Activated T-helper 2 cell treated with anti-CD3 and anti-CD28 coated beads, Interferon-gamma antibody, Interleukin-2, Interleukin-4, amounts not matched to agents 10 μg/mL and 5 μg/mL and 100 μg/mL, durations not matched to agents 14 hours and 24 hours and 36 hours (primary cell): ENCODE measurements at regions not wholly inside any gene's neighbourhood (a gene's known extent, or its start where the extent isn't known, plus 50 kb on each side); places are given as distances from the start of the nearest gene placed in this dataset.
A peak's percentile ranks its signal among the peaks of the same experiment; 100 is the strongest.

Experiments used
- DNase-seq: peaks from one replicate; pipeline ENCODE4 v3.0.0; 2021; ENCODE audit warnings: low spot score
- H3K27ac Mint-ChIP-seq: one replicate; pipeline ENCODE4 v1.8.0; 2021; ENCODE audit warnings: mixed read lengths
- H3K27me3 Mint-ChIP-seq: one replicate; pipeline ENCODE4 v1.8.0; 2021; ENCODE audit warnings: low read depth, mixed read lengths
- H3K36me3 Mint-ChIP-seq: one replicate; pipeline ENCODE4 v1.8.0; 2021; ENCODE audit warnings: low read depth, mixed read lengths
- H3K4me1 Mint-ChIP-seq: one replicate; pipeline ENCODE4 v1.8.0; 2021; ENCODE audit warnings: low read depth, mixed read lengths
- H3K4me3 Mint-ChIP-seq: one replicate; pipeline ENCODE4 v1.8.0; 2021; ENCODE audit warnings: low read depth, mild to moderate bottlenecking, moderate library complexity, mixed read lengths
- H3K9me3 Mint-ChIP-seq: one replicate; pipeline ENCODE4 v1.8.0; 2021; ENCODE audit warnings: mixed read lengths
- intact Hi-C: fragments of 100-400 bp; cut with micrococcal nuclease; formaldehyde crosslinking; loops from one replicate; pipeline ENCODE4 v1.15.1; 2023

GRCh38 chr2:41847744-41848441 lies 199.9 kb upstream of the PKDCC start:
- peaks cover 22% of the 10 kb centered on the region for H3K27me3 Mint-ChIP-seq
- no peaks in the 10 kb centered on the region for H3K4me1 Mint-ChIP-seq
- H3K9me3 Mint-ChIP-seq = no peaks in the 10 kb centered on the region
- intact Hi-C loops = no loop called here
- no peaks in the 10 kb centered on the region for H3K36me3 Mint-ChIP-seq
- no peak overlapping the region for H3K27ac Mint-ChIP-seq
- no peak overlapping the region for H3K4me3 Mint-ChIP-seq
- DNase-seq = no peak

DNA sequence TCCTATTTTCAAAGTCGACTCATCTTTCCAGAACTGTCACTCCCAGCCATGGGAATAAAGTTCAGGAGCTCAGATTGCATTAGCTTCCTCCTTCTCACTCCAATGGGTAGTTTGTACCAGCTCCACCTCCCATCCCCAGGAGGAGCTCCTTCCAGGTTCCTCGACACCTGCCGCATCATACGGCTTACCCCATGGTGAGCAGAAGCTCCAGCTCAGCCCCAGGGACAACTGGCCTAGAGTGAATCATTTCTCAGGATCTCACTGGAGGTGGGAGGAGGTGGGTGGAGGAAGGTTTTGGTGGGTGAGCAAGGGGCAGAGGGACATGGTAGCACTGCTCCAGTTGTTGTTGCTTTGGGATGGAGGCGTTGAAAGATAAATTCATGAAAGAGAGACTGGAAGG lies 196.3 kb upstream of the PKDCC start:
- Mint-ChIP-seq H3K27ac (no peak overlapping the region), H3K36me3 (no peaks in the 10 kb centered on the region), H3K4me3 (no peak overlapping the region), H3K9me3 (no peaks in the 10 kb centered on the region), H3K4me1 (no peaks in the 10 kb centered on the region), H3K27me3 (peaks cover 15% of the 10 kb centered on the region)
- no peak for DNase-seq
- intact Hi-C loops = no loop called here

- DNase-seq = no peak
- Mint-ChIP-seq H3K4me3 (no peak overlapping the region), H3K27ac (no peak overlapping the region), H3K9me3 (no peaks in the 10 kb centered on the region), H3K36me3 (no peaks in the 10 kb centered on the region), H3K4me1 (no peaks in the 10 kb centered on the region), H3K27me3 (peaks cover 8% of the 10 kb centered on the region)
- intact Hi-C loops = no loop called here
These were observed 194.2 kb upstream of the PKDCC start for GRCh38 chr2:41853427-41854191.

- intact Hi-C loops = no loop called here
- peaks cover 8% of the 10 kb centered on the region for H3K27me3 Mint-ChIP-seq
- no peaks in the 10 kb centered on the region for H3K4me1 Mint-ChIP-seq
- H3K9me3 Mint-ChIP-seq = no peaks in the 10 kb centered on the region
- H3K4me3 Mint-ChIP-seq = no peak overlapping the region
- no peaks in the 10 kb centered on the region for H3K36me3 Mint-ChIP-seq
- no peak overlapping the region for H3K27ac Mint-ChIP-seq
- no peak for DNase-seq
These were observed 193.6 kb upstream of the PKDCC start for GRCh38 chr2:41854227-41854626.

DNA sequence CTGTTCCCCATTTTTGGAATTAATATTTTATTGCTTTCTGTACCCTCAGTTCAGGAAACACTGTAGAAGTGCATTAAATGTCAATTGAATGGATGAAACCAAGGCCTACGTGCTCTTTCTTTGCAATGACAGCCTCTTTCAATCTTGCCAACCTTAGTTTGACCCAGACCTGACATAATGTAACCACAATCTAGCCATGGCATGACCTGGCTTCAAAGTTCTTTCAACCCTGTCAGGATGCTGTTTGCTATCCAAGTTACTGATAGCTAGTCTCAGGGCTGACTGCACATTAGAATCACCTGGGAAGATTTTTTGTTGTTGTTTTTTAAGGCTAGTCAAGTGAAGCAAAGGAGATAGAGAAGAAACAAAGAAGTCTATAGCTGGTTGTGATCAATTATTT lies 190.9 kb upstream of the PKDCC start:
- Mint-ChIP-seq H3K27ac (no peak overlapping the region), H3K4me1 (no peaks in the 10 kb centered on the region), H3K36me3 (no peaks in the 10 kb centered on the region), H3K27me3 (peaks cover 18% of the 10 kb centered on the region), H3K9me3 (no peaks in the 10 kb centered on the region), H3K4me3 (no peak overlapping the region)
- intact Hi-C loops = no loop called here
- no peak for DNase-seq

DNA sequence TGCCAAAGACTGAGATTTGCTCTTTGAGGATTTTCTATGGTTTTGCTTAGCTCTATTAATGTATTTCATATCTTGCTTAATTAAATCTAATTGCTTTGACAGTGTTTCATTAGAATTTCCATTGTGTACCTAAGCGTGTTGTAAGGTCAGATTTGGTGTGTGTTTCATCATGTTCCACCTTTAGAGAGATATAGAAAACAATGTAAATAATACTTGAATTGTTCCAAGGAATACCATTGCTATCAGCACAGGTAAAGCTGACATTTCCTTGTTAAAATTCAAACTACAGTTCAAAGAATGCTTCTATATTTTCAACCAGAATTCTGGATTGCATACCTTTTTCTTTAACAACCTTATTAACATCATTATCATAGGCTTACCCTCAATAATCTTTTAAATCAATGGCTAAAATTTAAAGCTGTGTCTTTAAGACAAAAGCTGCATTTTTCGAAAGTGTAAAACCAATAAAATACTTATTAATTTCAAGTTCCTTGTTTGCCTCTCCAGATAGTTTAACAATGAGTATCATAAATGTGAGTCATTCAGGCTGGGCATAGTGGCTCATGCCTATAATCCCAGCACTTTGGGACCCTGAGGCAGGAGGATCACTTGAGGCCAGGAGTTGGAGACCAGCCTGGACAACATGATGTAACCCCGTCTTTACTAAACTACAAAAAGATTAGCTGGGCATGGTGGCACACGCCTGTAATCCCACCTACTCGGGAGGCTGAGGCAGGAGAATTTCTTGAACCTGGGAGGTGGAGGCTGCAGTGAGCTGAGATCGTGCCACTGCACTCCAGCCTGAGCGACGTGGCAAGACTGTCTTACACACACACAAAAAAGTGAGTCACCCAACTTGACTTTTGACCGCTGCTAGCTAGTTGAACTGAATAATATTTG lies 188.0 kb upstream of the PKDCC start:
- Mint-ChIP-seq H3K9me3 (no peaks in the 10 kb centered on the region), H3K4me1 (no peaks in the 10 kb centered on the region), H3K4me3 (no peak overlapping the region), H3K27ac (no peak overlapping the region), H3K27me3 (peaks cover 23% of the 10 kb centered on the region), H3K36me3 (no peaks in the 10 kb centered on the region)
- no peak for DNase-seq
- intact Hi-C loops = no loop called here

DNA sequence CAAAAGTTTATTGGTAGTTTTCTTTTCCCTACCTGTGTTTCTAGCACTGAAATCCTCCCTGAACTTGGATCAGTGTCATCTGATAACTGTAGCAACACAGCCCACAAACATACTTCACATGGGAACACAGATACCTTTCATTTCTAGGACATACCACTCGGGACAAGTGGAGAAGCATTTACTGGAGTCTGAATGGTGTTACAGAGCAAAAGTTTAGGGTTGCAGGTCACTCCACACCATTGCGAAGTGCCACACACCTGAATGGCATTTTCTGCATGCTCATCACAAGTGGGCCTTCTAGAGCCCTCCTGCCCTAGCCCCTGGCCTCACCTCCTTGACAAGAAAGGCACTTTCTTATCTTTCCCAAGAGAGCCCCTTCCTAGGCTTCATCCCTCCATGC lies 184.8 kb upstream of the PKDCC start:
- no peaks in the 10 kb centered on the region for H3K9me3 Mint-ChIP-seq
- intact Hi-C loops = no loop called here
- peaks cover 3% of the 10 kb centered on the region for H3K4me1 Mint-ChIP-seq
- H3K27me3 Mint-ChIP-seq = peaks cover 35% of the 10 kb centered on the region
- H3K36me3 Mint-ChIP-seq = no peaks in the 10 kb centered on the region
- DNase-seq = no peak
- H3K4me3 Mint-ChIP-seq = no peak overlapping the region
- H3K27ac Mint-ChIP-seq = no peak overlapping the region

- Mint-ChIP-seq H3K9me3 (no peaks in the 10 kb centered on the region), H3K27me3 (peaks cover 32% of the 10 kb centered on the region), H3K4me3 (no peak overlapping the region), H3K4me1 (peaks cover 3% of the 10 kb centered on the region), H3K36me3 (no peaks in the 10 kb centered on the region), H3K27ac (no peak overlapping the region)
- intact Hi-C loops = no loop called here
- no peak for DNase-seq
These were observed 182.6 kb upstream of the PKDCC start for GRCh38 chr2:41865263-41865662.

DNA sequence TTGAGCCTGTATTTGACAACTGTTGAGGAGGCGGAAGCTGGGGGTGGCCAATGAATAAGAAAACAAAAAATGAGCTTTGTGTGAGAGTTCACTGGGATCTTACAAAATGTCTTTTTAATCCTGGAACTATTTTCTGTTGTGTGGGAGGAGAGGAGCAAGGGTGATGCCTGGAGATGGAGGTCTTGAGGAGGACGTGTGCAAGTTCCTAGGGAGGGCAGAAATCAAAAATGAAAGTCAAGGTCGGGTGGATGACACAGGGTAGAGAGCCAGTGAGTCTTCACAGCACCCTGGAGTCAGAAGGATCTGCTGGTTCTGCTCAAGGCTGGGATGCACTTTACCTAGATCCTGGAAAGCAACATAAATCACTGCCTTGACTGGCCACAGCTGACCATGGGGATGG lies 180.3 kb upstream of the PKDCC start:
- Mint-ChIP-seq H3K4me1 (peaks cover 3% of the 10 kb centered on the region), H3K27me3 (peaks cover 21% of the 10 kb centered on the region), H3K27ac (no peak overlapping the region), H3K9me3 (no peaks in the 10 kb centered on the region), H3K36me3 (no peaks in the 10 kb centered on the region), H3K4me3 (peak overlapping the region; percentile 2)
- no peak for DNase-seq
- intact Hi-C loops = no loop called here

DNA sequence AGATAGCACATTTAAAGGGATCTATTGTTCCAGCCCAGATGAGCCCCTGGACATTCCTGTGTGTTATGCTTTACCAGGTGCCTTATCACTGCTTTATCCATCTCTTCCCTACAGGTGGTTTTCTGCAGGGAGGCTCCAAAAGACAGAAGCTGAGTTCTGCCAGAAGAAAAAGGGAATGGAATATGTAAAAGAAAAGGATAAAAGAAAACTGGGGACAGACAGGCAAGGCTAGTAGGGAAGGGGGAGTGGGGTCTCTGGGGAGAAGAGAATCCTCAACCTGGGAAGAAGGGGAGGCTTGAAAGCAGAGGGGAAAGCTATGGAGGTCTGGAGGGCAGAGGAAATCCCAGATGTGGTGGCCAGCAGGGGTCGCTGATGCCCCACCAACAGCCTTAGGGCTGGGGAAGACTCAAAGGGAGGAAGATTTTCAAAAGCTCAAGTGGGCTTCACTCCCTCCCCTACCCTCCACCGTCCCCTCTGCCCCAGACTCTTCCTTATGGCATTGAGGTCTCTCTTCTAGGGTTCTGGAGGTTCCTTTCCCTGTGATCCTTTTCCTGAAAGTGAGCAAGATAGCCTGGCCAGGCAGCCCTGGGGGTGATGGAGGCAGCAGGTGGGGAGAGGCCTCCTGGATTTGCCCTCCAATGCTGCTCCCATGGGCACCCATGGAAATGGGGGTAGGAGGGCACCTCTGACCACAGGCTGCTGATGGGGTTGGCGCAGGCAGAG lies 178.1 kb upstream of the PKDCC start:
- DNase-seq = peak; percentile 43
- peaks cover 19% of the 10 kb centered on the region for H3K27me3 Mint-ChIP-seq
- H3K4me1 Mint-ChIP-seq = peaks cover 3% of the 10 kb centered on the region
- no peak overlapping the region for H3K4me3 Mint-ChIP-seq
- H3K27ac Mint-ChIP-seq = no peak overlapping the region
- intact Hi-C loops = loop anchor here (1.0 kb wide), 1 partner anchor 217 kb away; no protein-coding TSS in a partner anchor
- no peaks in the 10 kb centered on the region for H3K36me3 Mint-ChIP-seq
- no peaks in the 10 kb centered on the region for H3K9me3 Mint-ChIP-seq

DNA sequence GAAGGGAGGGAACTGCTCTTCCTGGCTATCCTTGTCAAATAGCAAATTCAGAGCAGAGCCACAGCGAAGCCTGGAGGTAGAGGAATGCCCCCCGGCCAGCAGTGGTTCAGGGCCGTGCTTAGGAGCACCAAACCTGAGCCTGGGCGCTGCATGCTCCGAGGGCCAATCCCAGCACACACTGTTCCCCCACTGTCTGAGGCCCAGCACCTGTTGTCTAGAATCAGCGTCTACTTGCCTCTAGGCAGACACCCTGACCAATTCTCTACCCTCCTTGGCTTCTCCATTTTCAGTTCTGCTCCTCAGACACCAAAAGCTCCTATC lies 177.6 kb upstream of the PKDCC start:
- no peak for DNase-seq
- Mint-ChIP-seq H3K9me3 (no peaks in the 10 kb centered on the region), H3K27ac (no peak overlapping the region), H3K27me3 (peaks cover 19% of the 10 kb centered on the region), H3K4me1 (peaks cover 3% of the 10 kb centered on the region), H3K36me3 (no peaks in the 10 kb centered on the region), H3K4me3 (no peak overlapping the region)
- intact Hi-C loops = no loop called here

DNA sequence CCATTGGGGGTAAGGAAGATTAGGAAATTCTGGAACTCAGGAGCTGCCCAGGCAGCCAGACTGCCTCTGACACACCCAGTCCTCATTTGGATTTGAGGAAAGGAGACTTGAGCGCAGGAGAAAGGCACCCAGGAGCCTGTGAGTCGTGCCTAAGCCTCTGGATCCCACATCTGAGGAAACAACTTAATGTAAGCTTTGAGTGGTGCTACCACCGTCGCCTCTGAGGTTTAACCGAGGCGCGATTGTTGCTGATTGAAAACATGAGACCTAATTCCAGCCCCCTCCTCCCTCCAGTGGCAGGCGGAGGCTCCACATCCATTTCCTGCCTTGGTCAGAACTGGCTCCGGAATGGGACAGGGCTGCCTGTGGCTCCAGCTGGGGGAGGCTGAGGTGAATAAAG lies 176.7 kb upstream of the PKDCC start:
- Mint-ChIP-seq H3K27ac (no peak overlapping the region), H3K36me3 (no peaks in the 10 kb centered on the region), H3K27me3 (peaks cover 13% of the 10 kb centered on the region), H3K9me3 (no peaks in the 10 kb centered on the region), H3K4me3 (no peak overlapping the region), H3K4me1 (peaks cover 3% of the 10 kb centered on the region)
- intact Hi-C loops = no loop called here
- DNase-seq = no peak
